HG03469 (cell line): ENCODE measurements at regions not wholly inside any gene's neighbourhood (a gene's known extent, or its start where the extent isn't known, plus 50 kb on each side); places are given as distances from the start of the nearest gene placed in this dataset.
"Not testable (repeated sequence)": the region's sequence is repeated elsewhere in the genome, so short reads cannot be mapped to it uniquely, and the experiment has no call there.

ENCODE experiments used
- ATAC-seq: cut with Tn5 transposase; IDR thresholded peaks from one replicate; pipeline ENCODE4 v1.9.1; 2021; ENCODE audit warnings: mild to moderate bottlenecking, moderate library complexity, moderate number of reproducible peaks; ENCODE audit not compliant: unreplicated experiment

- ATAC-seq = no peak
These were observed 133.5 kb upstream of the KRAS start for GRCh38 chr12:25384038-25384892.

DNA sequence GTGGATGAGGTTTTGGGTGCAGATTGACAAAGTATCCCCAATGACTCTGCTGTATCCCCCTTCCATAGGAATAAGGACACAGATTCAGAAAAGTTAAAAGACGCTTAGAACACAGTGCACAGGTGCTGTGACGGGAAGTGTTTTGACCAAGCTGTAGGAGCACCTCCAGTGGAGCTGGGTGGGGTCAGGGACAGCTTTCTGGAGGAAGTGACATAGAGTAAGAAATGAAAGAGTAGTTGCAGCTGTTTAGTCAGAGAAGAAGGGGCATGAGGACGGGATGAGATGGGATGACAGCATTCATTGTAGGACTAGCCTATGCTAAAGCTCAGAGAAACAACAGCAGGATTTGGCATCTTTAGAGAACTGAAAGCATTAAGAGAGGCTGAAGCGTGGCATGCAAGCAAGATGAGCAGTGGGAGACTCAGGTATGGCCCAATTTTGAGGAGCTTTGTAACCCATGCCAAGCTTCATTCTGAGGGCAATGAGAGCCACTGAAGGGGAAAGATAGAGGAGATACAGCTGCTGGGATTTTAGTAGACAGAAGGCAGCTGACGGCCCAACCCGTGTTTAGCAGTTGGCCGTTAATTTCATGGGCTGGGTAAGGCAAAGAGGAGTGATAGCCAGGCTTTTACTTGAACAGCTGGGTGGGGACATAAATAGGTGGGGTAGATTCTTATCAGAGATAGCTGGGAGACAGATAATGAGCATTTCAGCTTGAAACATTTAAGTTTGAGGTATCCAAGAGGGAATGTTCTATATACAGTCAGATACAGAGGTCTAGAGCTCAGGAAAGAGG lies 131.8 kb upstream of the KRAS start:
- no peak for ATAC-seq

GRCh38 chr12:25377469-25378177 lies 126.9 kb upstream of the KRAS start:
- peak; percentile 71 for ATAC-seq

DNA sequence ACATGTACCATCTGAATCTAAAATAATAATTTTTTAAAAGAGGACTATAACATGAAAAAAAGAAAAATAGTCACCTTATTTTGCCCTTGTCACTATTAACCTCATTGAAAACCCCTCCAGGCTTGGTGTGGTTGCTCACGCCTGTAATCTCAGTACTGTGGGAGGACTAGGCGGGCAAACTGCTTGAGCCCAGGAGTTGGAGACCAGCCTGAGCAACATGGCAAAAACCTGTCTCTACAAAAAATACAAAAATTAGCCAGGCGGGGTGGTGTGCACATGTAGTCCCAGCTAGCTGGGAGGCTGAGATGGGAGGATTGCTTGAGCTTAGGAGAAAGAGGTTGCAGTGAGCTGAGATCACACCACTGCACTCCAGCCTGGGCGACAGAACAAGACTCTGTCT lies 126.3 kb upstream of the KRAS start:
- no peak for ATAC-seq

GRCh38 chr12:25376407-25376806 lies 125.7 kb upstream of the KRAS start:
- no peak for ATAC-seq

GRCh38 chr12:25372969-25373817 lies 122.5 kb upstream of the KRAS start:
- ATAC-seq = no peak

GRCh38 chr12:25372002-25372401 lies 121.3 kb upstream of the KRAS start:
- no peak for ATAC-seq

GRCh38 chr12:25368557-25368956 lies 117.8 kb upstream of the KRAS start:
- ATAC-seq = no peak

- no peak for ATAC-seq
These were observed 115.4 kb upstream of the KRAS start for GRCh38 chr12:25366122-25366521.

DNA sequence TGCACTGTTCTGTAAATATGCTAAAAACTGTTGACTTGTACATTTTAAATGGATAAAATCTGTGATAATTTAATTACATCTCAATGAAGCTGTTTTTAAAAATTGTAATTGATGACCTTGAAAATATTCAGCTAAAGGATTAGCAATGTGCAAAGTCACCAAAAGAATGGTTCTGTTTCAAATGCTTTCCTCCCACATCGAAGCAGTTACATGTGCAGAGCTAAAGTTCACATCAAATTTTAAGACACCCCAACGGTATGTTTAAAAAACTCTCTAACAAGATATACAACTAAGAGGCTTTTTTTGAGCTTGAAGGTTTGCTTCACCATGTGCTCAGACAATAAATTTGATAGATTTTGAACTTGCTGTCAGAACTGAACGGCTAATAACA lies 114.6 kb upstream of the KRAS start:
- ATAC-seq = peak; percentile 14

GRCh38 chr12:25364529-25365339 lies 114.0 kb upstream of the KRAS start:
- ATAC-seq = peak; percentile 68

DNA sequence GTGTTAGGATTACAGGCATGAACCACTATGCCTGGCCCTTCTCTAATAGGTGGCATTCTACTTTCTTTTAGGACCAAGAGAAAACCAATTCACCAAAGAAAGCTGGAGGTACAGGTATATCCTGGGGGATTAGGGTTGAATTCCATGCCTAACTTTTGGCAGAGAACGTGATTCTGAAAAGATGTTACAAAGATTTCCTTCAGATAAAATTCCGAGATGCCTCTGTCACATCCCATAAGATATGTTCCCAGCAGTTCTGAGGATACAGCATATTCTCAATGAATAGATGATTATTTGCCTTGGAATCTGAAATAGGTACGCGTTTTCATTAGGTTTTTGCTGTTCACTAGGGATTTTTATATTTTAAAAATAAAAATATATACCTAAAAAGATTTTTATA lies 111.9 kb upstream of the KRAS start:
- no peak for ATAC-seq

GRCh38 chr12:25361511-25361910 lies 110.8 kb upstream of the KRAS start:
- no peak for ATAC-seq

DNA sequence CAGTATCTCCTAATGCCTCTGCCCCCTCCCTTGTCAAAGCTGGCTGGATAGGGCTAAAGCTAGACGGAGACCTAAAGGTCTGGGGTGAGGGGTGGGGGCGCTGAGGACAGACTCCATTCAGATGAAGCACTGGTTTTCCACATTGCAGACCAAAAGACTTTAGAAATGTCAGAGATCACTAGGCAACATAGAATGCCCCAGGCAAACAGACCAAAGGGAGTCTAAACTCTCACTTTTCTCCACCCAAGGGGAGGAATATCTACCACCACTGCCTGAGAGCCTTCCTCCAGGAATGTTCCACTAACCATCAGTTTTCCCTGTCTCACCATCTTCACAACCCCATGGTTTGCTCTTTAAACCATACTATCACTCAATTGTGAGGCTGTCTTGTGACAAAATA lies 106.9 kb upstream of the KRAS start:
- no peak for ATAC-seq

DNA sequence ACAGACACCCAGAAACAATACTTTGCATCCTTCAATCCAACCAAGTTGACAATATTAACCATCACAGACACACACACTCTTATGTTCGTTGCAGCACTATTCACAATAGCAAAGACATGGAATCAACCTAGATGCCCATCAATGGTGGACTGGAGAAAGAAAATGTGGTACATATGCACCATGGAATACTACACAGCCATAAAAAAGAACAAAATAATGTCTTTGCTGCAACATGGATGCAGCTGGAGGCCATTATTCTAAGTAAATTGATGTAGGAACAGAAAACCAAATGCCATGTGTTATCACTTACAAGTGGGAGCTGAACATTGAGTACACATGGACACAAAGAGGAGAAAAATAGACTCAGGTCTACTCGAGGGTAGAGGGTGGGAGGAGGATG lies 102.2 kb upstream of the KRAS start:
- not testable (repeated sequence) for ATAC-seq

- no peak for ATAC-seq
These were observed 101.6 kb upstream of the KRAS start for GRCh38 chr12:25352083-25352918.

GRCh38 chr12:25348593-25348895 lies 97.8 kb upstream of the KRAS start:
- ATAC-seq = no peak

DNA sequence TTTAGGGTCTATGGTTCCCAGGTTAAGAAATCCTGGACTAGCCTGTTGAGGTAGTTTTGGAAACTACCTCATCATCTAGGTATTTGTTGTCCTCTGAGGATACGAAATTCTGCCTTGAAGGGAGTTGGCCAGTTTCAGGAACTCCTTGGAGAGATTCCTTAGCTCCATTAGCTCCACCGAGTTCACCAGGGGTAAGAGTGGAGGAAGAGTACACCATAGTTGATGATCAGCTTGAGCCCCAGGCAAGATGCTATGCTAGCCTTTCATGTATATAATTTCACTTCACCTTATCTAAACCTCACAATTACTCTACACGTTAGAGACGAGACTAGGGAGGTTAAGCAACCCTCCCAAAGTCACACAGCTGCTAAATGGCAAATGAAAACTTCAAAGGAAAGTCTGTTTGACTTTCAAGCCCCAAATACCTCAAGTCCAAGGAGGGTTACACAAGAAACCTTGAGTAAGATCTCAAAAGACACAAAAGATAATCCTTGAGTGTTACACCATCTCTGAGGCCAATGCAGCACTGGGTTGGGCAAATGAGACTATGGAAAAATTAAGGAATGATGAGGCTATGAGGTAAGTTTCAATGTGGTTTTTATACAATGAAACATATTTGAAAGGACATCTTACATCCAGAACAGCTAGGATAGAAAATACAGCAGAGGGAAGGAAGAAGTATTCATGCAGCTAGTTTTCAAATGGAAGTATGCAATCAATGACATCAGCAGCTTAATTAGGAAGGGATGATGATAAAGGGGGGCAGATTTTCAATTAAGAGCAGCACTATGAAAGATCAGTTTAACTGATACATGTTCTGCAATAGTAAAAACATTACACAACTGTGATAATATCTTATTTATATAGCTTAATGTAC lies 97.2 kb upstream of the KRAS start:
- ATAC-seq = no peak
